Right lobe of liver (tissue), 4 donors: ENCODE measurements at regions not wholly inside any gene's neighbourhood (a gene's known extent, or its start where the extent isn't known, plus 50 kb on each side); places are given as distances from the start of the nearest gene placed in this dataset.

ENCODE experiments used
- CTCF ChIP-seq, 4 donors: fragments of 200-600 bp in 3 of 4; fragments of 450-650 bp in 1 of 4; IDR thresholded peaks; one replicate each; pipeline versions ENCODE4 v1.5.1 to v1.8.0; 2016 to 2022; ENCODE audit warnings: antibody characterized with exemption in 4 of 4, mild to moderate bottlenecking in 2 of 4
- POLR2A ChIP-seq: fragments of 450-650 bp; IDR thresholded peaks from one replicate; pipeline ENCODE4 v1.6.1; 2017; ENCODE audit warnings: antibody characterized with exemption, mild to moderate bottlenecking
- donor health status: DM: no; HTN: no; CAD: no.
- donor health status: DM: no; HTN: no; CAD: no.
- donor health status: DM: no; HTN: yes; CAD: no.

GRCh38 chr1:102546251-102546650 is 549.5 kb upstream of the OLFM3 start:
- TF ChIP-seq POLR2A, result no peak
- TF ChIP-seq CTCF (IDR thresholded peaks at IDR 0.05), result no peak
